ENCODE measurements at regions not wholly inside any gene's neighbourhood (a gene's known extent, or its start where the extent isn't known, plus 50 kb on each side); places are given as distances from the start of the nearest gene placed in this dataset.

DNA sequence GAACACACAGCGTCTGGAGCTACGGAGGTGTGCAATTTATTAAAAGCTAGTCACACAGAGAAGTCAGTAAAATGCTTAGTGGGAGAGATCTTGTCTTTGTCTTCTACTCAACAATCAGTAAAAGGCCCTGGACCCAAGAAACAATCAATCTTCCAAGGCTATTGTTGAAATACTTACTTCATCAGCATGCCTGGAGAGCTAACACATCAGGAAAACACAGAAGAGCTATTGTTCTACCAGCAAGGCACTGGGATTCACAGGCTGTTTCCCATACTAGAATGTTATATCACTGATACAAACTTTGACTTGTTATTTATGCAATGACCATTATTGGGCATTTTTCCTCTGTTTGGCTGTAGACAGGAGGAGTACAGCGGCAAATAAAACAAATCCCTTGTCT lies 247.8 kb upstream of the ERCC4 start:
- DNase-seq (ENCODE audit: low read depth) = no peak
- Histone ChIP-seq H3K27me3 (ENCODE audit: control insufficient read depth, insufficient read depth, low read length) (no peaks in the 10 kb centered on the region), H3K4me3 (ENCODE audit: low read depth, low read length) (no peak overlapping the region), H3K36me3 (ENCODE audit: control insufficient read depth, insufficient read depth, low read length) (no peaks in the 10 kb centered on the region)
- ChIA-PET CTCF (no interaction called here), POLR2A (no interaction called here)
- TF ChIP-seq CTCF (IDR thresholded peaks at IDR 0.05; ENCODE audit: insufficient read depth, low read depth, low read length) = no peak

DNA sequence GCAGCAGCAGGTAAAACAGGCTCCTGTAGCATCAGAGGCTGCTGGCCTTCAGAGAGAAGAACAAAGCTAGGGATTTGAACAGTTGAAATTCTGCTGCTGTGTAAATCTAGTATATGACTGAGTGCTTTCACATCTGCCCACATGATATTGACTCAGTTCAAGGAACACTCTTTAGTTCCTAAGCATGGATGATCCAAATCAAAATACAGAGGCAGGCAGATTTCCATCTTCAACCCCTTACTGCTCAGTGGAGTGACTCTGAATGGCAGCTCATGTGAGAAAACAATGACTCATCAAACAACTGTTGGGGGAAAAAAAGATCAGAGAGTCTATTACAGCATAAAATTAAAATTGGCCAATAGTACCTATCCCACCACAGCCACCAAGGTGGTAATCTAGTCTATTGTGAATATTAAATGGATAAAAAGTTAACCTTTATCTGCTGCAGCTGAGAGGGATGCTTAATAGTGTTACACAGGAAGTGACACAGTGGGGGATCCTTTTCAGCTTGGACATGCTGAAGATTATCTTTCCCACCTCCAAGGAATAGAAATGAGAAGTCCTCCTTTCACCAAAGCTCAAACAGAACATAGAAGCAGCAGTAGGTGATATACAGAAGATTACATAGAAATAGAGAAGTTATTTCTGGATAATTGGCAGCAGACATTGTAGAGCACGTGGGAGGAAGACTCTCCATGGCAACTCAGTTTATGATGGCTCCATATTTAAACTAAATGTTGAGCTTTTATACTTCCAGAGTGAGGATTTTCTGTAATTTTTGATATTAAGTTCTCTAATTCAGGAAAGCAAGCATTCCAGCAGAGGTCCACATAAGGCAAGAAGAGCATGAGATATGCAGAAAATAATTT lies 239.7 kb upstream of the ERCC4 start:
- no peaks in the 10 kb centered on the region for H3K27me3 ChIP-seq (ENCODE audit: control insufficient read depth, insufficient read depth, low read length)
- no peak overlapping the region for H3K4me3 ChIP-seq (ENCODE audit: low read depth, low read length)
- ChIA-PET POLR2A (no interaction called here), CTCF (no interaction called here)
- DNase-seq (ENCODE audit: low read depth) = no peak
- H3K36me3 ChIP-seq (ENCODE audit: control insufficient read depth, insufficient read depth, low read length) = no peaks in the 10 kb centered on the region
- no peak for TF ChIP-seq CTCF (IDR thresholded peaks at IDR 0.05; ENCODE audit: insufficient read depth, low read depth, low read length)

- ChIA-PET POLR2A (no interaction called here), CTCF (no interaction called here)
- H3K27me3 ChIP-seq (ENCODE audit: control insufficient read depth, insufficient read depth, low read length) = no peaks in the 10 kb centered on the region
- no peak for TF ChIP-seq CTCF (IDR thresholded peaks at IDR 0.05; ENCODE audit: insufficient read depth, low read depth, low read length)
- DNase-seq (ENCODE audit: low read depth) = no peak
- no peaks in the 10 kb centered on the region for H3K36me3 ChIP-seq (ENCODE audit: control insufficient read depth, insufficient read depth, low read length)
- no peak overlapping the region for H3K4me3 ChIP-seq (ENCODE audit: low read depth, low read length)
Measured at GRCh38 chr16:13684819-13685563, 235.0 kb upstream of the ERCC4 start.

DNA sequence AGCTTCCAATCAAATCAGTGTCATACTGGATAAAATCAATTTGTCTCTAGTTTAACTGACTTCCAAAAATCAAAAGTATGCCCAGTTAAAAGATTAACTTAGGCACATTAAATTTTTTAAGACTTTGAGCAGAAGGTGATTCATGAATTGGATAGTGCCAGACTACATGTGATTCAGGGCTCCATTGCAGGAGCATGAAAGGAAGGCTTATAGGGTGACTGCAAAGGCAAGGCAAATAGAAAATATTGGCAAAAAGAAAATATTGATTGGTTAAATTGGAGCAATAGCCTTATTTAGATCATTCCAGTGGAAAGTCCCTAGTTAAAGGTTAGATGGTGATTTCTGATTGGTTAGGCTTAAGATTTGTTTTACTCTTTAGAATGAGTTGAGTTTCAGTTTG lies 223.9 kb upstream of the ERCC4 start:
- Histone ChIP-seq H3K27me3 (ENCODE audit: control insufficient read depth, insufficient read depth, low read length) (no peaks in the 10 kb centered on the region), H3K4me3 (ENCODE audit: low read depth, low read length) (no peak overlapping the region), H3K36me3 (ENCODE audit: control insufficient read depth, insufficient read depth, low read length) (no peaks in the 10 kb centered on the region)
- no peak for TF ChIP-seq CTCF (IDR thresholded peaks at IDR 0.05; ENCODE audit: insufficient read depth, low read depth, low read length)
- no peak for DNase-seq (ENCODE audit: low read depth)
- CTCF ChIA-PET = no interaction called here
- POLR2A ChIA-PET = no interaction called here

DNA sequence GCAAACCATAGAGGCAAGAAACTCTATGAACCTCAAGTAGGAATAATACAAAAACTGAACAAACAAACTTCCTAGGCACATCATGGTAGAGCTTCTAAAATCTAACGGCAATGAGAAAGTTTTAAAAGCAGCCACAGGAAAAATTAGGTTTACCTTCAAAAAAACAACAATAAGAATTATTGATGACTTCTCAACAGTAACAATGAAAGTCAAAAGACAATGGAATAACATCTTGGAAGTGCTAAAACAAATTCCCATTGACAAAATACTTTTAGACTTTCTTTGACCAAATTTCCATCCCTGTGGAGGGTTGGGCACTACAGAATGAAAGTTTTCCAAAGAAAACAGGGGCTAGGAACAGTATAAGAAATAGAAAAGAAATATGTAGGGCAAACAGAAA lies 222.9 kb upstream of the ERCC4 start:
- no peak for DNase-seq (ENCODE audit: low read depth)
- TF ChIP-seq CTCF (IDR thresholded peaks at IDR 0.05; ENCODE audit: insufficient read depth, low read depth, low read length) = no peak
- POLR2A ChIA-PET = no interaction called here
- CTCF ChIA-PET = no interaction called here
- Histone ChIP-seq H3K27me3 (ENCODE audit: control insufficient read depth, insufficient read depth, low read length) (no peaks in the 10 kb centered on the region), H3K4me3 (ENCODE audit: low read depth, low read length) (no peak overlapping the region), H3K36me3 (ENCODE audit: control insufficient read depth, insufficient read depth, low read length) (no peaks in the 10 kb centered on the region)
